Uterus (tissue), 2 donors: ENCODE measurements at regions not wholly inside any gene's neighbourhood (a gene's known extent, or its start where the extent isn't known, plus 50 kb on each side); places are given as distances from the start of the nearest gene placed in this dataset.

ENCODE experiments used
- POLR2A ChIP-seq, 2 donors: fragments of 450-650 bp; IDR thresholded peaks; one replicate each; pipeline ENCODE4 v1.6.1; 2016; ENCODE audit warnings: antibody characterized with exemption in 2 of 2, mild to moderate bottlenecking in 1 of 2, moderate library complexity in 1 of 2
- TF ChIP-seq, protein P1 (sequence below), 4 experiments: fragments of 200-600 bp in 2 of 4; fragments of 450-650 bp in 2 of 4; sonication (generic) in 2 of 4; IDR thresholded peaks; one replicate each; pipeline ENCODE4 v1.5.1; 2016 to 2019; ENCODE audit warnings: antibody characterized with exemption in 4 of 4, mild to moderate bottlenecking in 2 of 4, moderate library complexity in 1 of 4

DNA sequence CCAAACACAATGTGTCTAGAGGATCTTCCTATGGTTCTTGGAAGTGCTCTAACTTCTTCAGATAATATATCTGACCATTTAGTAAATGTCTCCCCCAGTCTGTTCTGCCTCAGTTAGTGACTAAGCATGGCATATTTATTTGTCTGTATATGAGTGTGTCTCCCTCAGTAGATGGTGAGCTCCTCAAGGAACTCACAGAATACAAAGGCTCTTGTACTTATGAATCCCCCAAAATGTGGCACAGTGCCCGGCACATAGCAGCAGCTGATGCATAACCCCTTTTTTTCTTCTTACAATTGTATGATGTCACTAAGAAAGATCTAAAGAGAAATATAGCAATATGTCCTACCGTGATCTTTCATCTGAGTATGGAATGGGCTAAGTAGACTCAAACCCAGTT is 264.7 kb upstream of the PRICKLE1 start:
- TF ChIP-seq, protein P1, sequence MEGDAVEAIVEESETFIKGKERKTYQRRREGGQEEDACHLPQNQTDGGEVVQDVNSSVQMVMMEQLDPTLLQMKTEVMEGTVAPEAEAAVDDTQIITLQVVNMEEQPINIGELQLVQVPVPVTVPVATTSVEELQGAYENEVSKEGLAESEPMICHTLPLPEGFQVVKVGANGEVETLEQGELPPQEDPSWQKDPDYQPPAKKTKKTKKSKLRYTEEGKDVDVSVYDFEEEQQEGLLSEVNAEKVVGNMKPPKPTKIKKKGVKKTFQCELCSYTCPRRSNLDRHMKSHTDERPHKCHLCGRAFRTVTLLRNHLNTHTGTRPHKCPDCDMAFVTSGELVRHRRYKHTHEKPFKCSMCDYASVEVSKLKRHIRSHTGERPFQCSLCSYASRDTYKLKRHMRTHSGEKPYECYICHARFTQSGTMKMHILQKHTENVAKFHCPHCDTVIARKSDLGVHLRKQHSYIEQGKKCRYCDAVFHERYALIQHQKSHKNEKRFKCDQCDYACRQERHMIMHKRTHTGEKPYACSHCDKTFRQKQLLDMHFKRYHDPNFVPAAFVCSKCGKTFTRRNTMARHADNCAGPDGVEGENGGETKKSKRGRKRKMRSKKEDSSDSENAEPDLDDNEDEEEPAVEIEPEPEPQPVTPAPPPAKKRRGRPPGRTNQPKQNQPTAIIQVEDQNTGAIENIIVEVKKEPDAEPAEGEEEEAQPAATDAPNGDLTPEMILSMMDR (IDR thresholded peaks at IDR 0.05) = no peak
- no peak for TF ChIP-seq POLR2A (IDR thresholded peaks at IDR 0.05)
